ENCODE measurements at regions not wholly inside any gene's neighbourhood (a gene's known extent, or its start where the extent isn't known, plus 50 kb on each side); places are given as distances from the start of the nearest gene placed in this dataset.

DNA sequence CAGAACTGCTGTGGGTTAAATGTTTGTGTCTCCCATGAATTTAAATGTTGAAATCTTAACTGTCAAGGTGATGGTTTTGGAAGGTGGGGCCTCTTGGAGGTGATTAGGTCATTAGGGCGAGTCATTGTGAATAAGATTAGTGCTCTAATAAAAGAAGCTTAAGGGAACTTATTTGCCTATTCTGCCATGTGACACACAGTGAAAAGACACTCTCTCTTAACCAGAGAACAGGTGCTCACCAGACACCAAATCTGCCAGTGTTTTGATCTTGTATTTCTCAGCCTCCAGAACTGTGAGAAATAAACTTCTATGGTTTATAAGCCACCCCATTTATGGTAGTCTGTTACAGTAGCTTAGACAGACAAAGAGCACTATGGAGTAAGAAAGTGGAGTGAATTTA is 117.9 kb upstream of the SV2C start:
- Histone ChIP-seq H3K27me3 (no peaks in the 10 kb centered on the region), H3K36me3 (no peaks in the 10 kb centered on the region), H3K4me1 (no peaks in the 10 kb centered on the region), H3K27ac (no peak overlapping the region), H3K9me3 (no peaks in the 10 kb centered on the region), H3K4me3 (replicated peaks in 1 of 3) (no peak overlapping the region)
- WGBS, 2 donors, result 74 to 76% methylated on average over 1 of the region's 1 CpG
- no peak for DNase-seq
- TF ChIP-seq POLR2A (IDR thresholded peaks at IDR 0.05), result no peak
- TF ChIP-seq, protein P1, sequence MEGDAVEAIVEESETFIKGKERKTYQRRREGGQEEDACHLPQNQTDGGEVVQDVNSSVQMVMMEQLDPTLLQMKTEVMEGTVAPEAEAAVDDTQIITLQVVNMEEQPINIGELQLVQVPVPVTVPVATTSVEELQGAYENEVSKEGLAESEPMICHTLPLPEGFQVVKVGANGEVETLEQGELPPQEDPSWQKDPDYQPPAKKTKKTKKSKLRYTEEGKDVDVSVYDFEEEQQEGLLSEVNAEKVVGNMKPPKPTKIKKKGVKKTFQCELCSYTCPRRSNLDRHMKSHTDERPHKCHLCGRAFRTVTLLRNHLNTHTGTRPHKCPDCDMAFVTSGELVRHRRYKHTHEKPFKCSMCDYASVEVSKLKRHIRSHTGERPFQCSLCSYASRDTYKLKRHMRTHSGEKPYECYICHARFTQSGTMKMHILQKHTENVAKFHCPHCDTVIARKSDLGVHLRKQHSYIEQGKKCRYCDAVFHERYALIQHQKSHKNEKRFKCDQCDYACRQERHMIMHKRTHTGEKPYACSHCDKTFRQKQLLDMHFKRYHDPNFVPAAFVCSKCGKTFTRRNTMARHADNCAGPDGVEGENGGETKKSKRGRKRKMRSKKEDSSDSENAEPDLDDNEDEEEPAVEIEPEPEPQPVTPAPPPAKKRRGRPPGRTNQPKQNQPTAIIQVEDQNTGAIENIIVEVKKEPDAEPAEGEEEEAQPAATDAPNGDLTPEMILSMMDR (IDR thresholded peaks at IDR 0.05), result no peak
- intact Hi-C loops (cut with DNase I), result no loop called here

DNA sequence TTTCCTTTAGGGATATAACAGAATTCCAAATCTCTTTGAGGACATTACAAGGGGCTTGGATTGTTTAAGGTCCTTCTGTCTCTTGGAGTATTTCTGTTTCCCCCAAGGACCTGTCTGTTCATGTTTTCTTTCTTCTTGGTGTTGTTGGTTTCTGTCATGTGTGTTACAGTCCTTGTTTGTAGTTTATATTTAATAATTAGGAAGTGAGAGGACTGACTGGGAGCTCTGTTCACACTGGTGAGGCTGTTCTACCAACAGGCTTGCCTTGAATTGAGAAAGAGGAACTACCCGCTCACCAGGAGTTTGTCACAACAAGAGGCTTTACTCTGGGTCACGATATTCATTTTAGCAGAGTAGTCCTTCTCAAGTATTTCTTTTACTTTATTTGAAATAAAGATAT is 119.2 kb upstream of the SV2C start:
- no peaks in the 10 kb centered on the region for H3K9me3 ChIP-seq
- intact Hi-C loops (cut with DNase I), result no loop called here
- H3K36me3 ChIP-seq, result no peaks in the 10 kb centered on the region
- H3K4me3 ChIP-seq (replicated peaks in 1 of 3), result no peak overlapping the region
- H3K27ac ChIP-seq, result no peak overlapping the region
- no peaks in the 10 kb centered on the region for H3K4me1 ChIP-seq
- TF ChIP-seq, protein P1 (IDR thresholded peaks at IDR 0.05), result no peak
- no peak for TF ChIP-seq POLR2A (IDR thresholded peaks at IDR 0.05)
- no peak for DNase-seq
- H3K27me3 ChIP-seq, result no peaks in the 10 kb centered on the region
- 83 to 87% methylated on average over 2 of the region's 2 CpGs for WGBS, 2 donors

DNA sequence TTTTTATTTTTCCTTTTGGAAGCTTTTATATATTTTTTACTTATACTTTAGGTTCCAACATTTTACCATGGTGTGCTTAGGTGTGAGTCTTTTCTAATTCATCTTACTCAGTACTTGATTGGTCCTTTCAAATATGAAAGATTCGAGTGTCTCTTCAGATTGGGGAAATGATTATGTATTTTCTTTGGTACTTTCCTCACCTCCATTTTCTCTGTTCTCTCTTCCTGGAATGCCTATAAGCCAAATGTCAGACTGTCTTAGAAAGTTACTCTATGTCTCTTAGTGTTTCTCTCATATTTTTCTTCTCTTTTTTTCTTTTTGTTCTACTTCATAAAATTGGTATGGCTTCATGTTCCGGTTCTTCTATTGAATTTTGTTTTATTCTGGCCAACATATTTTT is 119.6 kb upstream of the SV2C start:
- no peak overlapping the region for H3K4me3 ChIP-seq (replicated peaks in 1 of 3)
- H3K36me3 ChIP-seq, result no peaks in the 10 kb centered on the region
- no peak overlapping the region for H3K27ac ChIP-seq
- H3K4me1 ChIP-seq, result no peaks in the 10 kb centered on the region
- 90 to 91% methylated on average over 2 of the region's 2 CpGs for WGBS, 2 donors
- TF ChIP-seq POLR2A (IDR thresholded peaks at IDR 0.05), result no peak
- TF ChIP-seq, protein P1 (IDR thresholded peaks at IDR 0.05), result no peak
- no peaks in the 10 kb centered on the region for H3K27me3 ChIP-seq
- no peaks in the 10 kb centered on the region for H3K9me3 ChIP-seq
- intact Hi-C loops (cut with DNase I), result no loop called here
- no peak for DNase-seq

DNA sequence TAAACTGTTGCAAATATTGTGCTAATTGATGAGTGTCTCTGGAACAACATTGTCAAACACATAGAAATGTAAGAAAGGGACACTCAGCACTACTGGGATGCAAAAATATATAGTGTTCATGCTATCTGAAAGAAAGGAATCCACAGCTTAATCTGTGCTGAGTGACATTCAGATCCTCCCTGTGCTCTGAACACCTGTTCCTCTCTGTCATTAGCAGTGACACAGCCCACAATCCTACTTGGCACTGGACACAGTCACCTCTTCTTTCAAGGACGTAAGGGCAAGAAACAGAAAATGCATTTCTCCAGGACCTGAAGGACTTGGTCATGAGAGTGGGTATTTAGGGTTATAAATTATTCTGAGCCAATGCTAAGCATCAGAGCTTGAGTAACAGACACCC is 121.4 kb upstream of the SV2C start:
- 69 to 90% methylated on average over 1 of the region's 1 CpG for WGBS, 2 donors
- H3K9me3 ChIP-seq, result no peaks in the 10 kb centered on the region
- H3K27me3 ChIP-seq, result no peaks in the 10 kb centered on the region
- no peak for DNase-seq
- H3K4me1 ChIP-seq, result no peaks in the 10 kb centered on the region
- no peak overlapping the region for H3K4me3 ChIP-seq (replicated peaks in 1 of 3)
- intact Hi-C loops (cut with DNase I), result no loop called here
- TF ChIP-seq, protein P1 (IDR thresholded peaks at IDR 0.05), result no peak
- TF ChIP-seq POLR2A (IDR thresholded peaks at IDR 0.05), result no peak
- no peaks in the 10 kb centered on the region for H3K36me3 ChIP-seq
- H3K27ac ChIP-seq, result no peak overlapping the region

DNA sequence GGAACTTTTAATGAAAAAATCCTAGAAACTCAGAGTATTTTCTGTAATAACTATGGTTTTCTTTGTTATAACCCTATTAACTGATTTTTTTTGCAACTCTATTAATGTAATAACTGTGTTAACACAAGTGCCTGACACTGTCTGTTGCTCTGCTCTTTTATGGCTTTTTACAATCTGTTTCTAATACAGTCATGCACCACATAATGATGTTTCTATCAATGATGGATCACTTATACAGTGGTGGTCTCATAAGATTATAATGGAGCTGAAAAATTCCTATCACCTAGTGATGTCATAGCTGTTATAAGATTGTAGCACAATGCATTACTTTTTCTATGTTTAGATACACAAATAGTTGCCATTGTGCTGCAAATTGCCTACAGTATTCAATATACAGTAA is 123.1 kb upstream of the SV2C start:
- Histone ChIP-seq H3K4me3 (replicated peaks in 1 of 3) (no peak overlapping the region), H3K27me3 (no peaks in the 10 kb centered on the region), H3K27ac (no peak overlapping the region), H3K4me1 (no peaks in the 10 kb centered on the region), H3K9me3 (no peaks in the 10 kb centered on the region), H3K36me3 (no peaks in the 10 kb centered on the region)
- TF ChIP-seq POLR2A (IDR thresholded peaks at IDR 0.05), result no peak
- TF ChIP-seq, protein P1 (IDR thresholded peaks at IDR 0.05), result no peak
- DNase-seq, result no peak
- intact Hi-C loops (cut with DNase I), result no loop called here

All from thyroid gland (tissue), 4 donors.